HG03095 (cell line): ENCODE measurements at regions not wholly inside any gene's neighbourhood (a gene's known extent, or its start where the extent isn't known, plus 50 kb on each side); places are given as distances from the start of the nearest gene placed in this dataset.

ENCODE experiments used
- ATAC-seq: cut with Tn5 transposase; IDR thresholded peaks from one replicate; pipeline ENCODE4 v1.9.1; 2021; ENCODE audit warnings: moderate library complexity; ENCODE audit not compliant: unreplicated experiment

DNA sequence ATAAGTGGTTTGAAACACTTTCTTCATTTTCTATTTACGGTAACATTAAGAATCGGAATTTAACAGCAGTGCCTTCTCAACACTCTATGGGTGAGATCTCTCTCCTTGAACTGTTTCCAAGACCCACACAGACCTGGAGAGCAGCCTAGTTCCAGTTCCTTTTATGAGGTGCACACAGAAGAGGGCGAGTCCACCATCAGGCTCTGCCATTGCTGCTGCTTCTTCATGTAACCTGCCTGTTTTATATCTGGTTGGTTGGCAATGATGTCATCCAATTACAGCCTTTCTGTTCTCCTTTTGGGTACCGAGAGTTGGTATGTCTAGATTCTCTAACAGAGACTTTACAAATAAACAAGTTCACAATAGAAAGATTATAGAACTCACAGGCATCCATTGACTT lies 225.7 kb downstream of the UTP18 start:
- no peak for ATAC-seq

DNA sequence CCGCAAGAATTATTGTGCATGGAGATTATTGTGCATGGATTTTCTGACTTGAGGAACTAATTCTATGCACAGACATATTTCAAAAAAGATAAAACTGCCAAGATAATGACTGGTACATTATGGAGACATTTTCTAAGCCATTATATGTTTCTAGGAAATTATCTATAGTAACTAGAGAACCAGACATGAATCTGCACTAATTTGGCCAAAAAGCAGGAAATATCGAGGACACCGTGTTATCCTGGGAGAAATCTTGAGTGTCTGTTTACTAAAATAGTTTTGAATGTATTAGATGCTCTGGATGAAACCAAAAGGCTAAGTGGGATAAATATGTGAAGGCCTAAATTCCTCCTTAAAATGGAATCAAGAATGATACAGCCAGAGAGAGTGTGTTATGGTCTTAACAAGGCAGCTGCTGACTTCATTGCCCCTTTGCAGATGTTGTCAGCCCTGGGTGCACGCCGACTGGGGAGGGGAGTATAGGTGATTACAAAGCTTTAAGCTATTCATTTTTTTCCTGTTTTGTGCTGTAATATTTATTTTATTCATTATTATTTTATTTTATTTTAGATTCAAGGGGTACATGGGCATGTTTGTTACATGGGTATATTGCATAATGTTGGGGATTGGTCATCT lies 226.7 kb downstream of the UTP18 start:
- no peak for ATAC-seq

DNA sequence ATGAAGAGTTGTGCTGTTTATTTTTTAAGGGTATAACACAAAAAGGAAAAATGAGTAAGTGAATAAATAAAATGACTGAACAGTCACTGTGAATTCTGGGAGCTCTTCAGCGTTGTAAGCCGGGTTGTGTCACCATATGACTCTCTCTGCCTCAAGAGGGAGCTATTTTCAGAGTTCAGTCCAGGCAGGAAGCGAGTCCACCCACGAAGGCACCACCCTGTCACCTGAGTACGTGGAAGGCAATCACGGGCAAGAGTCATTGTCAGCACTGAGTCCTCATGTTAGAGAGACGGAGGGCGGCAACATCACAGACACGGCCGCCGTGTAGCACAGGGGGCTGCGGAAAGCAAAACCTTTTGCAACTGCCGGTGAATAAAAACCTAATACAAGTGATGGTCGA lies 227.6 kb downstream of the UTP18 start:
- no peak for ATAC-seq

DNA sequence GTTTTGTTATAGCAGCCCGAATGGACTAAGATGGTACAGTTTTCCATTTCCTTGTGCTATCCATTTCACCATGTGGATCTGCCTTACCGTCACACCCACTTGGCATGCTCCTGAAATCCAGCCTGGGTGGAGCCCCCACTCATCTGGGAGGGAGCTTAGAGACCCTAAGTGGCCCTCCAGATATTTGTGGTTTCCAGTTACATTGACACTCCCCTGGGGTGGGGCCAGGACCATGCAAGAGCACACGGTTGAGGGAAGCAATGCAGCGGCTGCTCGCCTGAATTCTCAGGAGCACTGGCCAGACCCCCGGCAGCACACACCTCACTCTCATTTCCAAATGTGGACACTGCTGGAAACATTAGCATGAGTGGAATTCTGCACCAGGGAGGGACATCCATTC lies 231.1 kb downstream of the UTP18 start:
- no peak for ATAC-seq

DNA sequence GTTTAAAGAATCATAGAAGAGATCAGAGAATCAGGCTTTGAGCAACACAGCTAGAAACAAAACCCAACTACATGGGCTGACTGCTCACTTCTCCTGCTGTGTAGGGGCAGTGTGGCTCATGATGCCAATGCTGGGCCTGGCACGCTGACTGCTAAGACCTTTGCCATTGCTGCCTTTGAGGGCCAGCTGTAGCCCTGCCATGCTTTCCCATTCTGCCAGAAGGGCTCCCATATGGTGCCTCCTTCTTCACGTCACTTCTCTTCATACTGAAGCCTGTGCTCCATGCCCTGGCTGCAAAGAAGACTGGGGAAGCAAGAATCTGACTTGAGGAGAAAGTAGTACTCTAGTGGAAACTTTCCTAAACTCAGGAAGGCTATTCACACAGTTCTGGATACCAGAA lies 232.9 kb downstream of the UTP18 start:
- ATAC-seq, result no peak

DNA sequence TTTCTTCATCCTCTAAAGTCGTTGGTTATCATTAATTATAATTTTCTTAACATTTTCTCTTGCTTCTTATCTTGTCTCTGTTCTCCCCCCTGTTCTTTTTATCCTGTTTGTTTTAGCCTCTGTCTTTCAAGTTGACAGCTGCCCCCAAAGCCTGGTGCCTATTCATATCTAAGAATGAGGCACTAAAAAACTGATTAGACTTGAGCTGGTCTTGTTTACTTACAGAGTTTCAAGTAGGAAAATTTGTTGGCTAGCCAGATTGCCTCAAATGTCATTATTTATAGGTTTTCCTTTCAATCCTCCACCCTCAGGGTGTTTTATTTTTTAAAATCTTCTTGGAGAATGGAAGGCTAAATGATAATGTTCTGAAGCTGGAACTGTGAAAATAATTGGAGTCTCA lies 236.0 kb downstream of the UTP18 start:
- no peak for ATAC-seq

DNA sequence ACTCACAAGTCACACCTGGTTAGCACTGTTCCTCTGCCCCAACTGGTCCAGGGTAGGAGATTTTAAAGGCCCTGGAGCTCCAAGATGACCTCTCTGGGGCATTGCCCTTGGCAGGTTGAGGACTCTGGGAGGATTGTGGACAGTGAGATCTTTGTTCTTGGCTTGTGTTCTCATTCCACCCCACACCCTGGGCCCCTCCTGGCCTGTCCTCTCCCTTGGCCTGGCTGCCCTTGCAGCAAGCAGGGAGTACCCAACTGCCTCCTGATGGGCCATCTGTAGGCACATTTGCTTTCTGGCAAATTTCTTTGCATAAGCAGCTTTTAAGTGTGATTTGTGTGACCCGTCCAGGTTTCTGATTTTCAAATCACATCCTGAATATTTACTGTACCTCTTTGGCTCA lies 239.6 kb downstream of the UTP18 start:
- no peak for ATAC-seq

DNA sequence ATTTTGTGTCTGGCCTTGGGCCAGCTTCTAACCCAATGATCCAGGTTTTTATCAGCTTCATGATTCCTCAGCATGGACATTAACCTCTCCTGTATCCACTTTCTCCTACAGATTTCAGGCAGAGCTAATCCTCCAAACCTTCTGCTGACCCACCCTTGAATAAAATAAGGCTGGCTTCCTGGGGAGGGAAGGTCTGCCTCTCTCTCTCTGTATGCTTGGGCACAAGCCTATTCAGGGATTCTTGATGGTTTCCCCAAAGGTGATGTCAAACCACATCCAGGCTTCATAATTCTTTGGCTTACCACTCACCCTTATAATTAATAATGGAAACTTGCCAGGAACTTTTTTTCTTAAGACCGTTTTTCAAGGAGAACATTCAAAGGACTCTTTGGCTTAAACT lies 240.1 kb downstream of the UTP18 start:
- no peak for ATAC-seq

DNA sequence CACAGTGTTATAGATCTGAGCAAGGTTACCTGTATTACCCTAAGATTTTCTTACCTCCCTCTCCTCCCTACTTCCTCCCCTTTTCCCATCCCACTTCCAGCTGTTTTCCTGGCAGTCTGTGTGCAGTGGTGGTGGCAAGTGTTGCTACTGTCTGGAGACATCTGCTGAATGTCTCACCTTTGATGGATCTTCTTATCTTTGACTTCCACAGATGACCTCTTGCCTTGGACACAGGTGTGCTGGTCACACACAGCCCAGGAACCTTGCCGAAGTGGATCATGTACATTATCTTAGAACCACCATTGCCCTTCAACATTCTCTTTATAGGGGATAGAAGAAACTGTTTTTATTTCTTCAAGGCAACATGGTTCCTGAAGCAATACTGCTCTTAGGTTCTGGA lies 245.1 kb downstream of the UTP18 start:
- no peak for ATAC-seq

DNA sequence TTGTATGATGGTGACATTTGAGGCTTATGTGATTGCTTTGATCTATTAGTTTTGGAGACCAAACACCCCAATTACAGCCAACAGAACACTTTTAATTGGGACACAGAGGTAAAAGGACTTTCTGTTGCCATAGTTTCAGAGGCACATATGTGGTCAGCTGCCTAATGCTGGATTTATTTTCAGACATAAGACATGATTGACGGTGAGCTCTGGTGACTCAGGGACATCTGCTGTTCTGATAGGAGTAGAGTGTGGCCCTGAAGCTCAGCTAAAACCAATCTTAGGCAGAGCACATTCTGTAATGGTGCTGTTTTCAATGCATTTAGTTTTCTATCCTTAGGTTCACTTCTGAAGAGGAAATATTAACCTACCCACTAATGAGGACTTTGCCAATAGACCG lies 247.1 kb downstream of the UTP18 start:
- no peak for ATAC-seq

DNA sequence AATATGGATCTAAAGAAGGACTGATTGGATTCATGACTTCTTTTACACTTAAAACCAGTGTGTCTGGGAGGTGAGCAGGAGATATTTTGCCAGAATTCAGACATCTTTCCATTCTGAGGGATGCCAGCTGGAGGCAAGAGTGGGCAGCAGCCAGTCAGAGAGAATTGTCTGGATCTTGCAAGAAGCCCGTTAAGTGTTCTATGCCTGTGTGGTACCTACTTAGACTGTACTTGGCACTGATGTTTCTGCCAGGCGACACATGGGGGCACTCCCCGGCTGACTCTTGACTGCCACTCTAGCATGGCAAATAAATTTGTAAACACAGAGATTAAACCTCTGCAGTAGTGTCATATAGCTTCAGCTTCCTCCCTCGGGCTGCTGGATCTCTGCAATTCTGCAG lies 247.7 kb downstream of the UTP18 start:
- no peak for ATAC-seq

DNA sequence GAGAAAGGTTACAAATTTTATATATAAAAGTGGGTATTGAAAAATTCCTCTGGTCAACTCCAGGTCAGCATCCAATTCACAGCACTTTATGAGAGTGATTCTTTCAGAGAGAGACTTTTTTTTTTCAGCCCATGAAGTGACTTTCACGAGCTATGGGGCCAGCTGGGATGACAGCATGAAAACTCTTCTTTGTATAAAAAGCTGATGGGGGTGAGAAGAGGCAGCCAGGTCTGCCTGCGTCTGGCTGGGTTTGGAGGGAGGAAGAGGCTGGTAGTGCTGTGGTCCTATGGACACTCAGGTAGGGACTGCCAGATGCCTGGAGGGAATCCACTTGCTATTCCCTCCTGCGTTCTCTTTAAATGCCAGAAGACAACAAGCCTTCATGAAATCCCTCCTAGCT lies 250.6 kb downstream of the UTP18 start:
- no peak for ATAC-seq

DNA sequence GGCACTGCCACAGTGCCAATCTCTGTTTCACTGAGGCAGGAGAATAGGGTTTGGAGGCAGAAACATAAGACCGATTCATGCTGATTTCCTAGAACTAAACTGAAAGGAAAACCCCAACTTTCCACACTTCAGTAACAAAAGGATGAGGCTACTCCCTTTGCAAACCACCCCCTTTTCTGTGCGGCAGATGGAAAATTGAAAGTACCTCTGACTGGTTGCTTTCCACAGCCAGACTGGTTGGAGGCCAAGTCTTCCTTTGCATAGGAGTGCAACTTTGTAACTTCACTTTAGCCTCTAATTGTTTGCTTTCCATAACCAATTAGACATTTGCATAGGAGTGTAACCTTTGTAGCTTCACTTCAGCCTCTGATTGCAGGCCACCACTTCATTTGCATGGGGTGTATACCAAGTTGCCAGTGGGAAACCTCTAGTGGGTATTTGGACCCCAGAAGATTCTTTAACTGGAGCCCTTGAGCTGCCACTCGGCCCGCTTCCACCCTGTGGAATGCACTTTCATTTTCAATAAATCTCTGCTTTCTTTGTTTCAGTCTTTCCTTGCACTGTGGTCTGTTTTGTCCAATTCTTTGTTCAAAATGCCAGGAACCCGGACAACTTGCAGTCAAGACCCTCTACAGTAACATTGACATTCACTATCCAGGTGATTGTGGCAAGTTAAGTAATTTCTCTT lies 252.0 kb downstream of the UTP18 start:
- ATAC-seq, result no peak

DNA sequence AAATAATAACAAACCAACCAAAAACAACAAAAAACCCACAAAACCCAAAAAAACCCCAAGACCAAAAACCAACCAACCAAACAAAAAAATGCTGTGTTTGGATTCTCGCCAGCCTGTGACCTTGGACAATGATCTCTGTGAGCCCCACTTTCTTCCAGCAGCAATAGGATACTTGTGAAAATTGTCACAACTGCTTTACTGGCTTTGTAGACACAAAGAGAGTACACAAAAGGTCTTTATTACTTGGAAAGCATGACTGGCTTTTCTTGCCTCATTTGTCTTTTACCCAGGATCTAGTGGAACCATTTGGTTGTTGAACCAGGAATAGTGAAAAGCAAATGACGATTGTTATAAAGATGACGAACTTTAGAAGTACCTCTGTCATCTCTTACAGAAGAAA lies 256.6 kb downstream of the UTP18 start:
- ATAC-seq, result no peak

DNA sequence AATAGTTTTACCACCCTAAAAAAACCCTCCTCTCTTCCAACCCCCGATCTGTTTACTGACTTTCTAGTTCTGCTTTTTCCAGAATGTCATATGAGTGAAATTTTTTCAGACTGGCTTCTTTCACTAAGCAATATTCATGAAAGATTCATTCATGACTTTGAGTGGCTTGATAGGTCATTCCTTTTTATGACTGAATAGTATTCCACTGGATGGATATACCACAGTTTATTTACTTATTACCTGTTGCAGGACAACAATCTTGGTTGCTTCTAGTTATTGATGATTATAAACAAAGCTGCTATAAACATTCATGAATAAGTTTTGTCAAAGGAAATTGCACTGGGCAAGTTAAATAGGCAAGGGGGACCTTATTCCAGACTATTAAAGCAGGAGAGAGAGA lies 264.2 kb downstream of the UTP18 start:
- ATAC-seq, result no peak

DNA sequence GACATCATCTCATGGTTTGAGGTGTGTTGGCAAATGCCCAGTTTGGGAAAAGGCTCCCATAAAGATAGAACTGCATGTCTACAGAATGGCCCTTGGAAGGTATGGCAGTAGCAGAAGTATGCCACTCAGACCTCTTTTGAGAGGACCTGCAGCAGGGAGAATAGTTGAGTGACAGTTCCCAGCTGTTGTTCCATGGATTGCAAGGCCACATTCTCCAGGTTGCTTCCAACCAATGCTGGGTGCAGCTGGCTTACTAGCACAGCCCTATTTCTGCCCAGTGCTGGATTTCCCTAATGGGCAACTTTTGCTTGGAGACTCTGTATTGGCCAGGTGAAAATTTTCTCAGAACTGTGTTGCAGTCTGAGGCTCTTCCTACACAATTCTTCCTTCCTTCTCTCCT lies 266.2 kb downstream of the UTP18 start:
- no peak for ATAC-seq

DNA sequence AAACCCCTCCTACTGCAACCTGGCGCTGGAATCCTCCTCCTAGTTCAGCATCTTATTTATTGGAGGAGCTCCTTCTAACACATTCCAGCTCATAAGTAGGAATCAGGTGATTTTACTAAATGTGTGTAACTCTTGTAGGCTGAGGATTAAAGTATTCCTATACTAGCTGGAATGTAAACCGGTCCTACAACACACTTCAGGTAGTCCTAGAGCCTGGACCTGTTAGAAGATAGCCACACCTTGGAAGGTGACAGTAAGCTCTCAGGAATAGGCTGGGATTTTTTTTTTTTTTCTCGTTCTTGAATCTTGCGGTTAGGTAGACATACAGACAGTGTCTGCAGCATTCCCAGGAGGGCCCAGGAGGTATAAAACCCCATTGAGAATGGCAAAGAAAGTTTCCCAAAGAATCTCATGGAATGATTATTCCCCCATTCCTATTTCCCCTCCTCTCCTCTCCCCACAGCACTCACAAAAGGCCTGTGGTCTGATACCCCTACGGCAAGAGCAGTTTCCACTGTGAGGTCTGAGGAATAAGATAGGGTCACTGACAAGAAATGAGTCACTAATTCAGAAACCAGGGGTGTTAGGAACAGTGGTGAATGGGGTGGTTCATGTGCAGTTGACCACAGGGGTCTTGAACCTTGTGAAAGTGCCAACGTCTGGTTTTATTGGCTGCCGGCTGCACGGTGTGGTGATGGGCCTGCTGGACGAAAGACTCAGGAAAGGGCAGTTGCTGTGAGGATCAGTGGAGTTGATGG lies 267.1 kb downstream of the UTP18 start:
- no peak for ATAC-seq

DNA sequence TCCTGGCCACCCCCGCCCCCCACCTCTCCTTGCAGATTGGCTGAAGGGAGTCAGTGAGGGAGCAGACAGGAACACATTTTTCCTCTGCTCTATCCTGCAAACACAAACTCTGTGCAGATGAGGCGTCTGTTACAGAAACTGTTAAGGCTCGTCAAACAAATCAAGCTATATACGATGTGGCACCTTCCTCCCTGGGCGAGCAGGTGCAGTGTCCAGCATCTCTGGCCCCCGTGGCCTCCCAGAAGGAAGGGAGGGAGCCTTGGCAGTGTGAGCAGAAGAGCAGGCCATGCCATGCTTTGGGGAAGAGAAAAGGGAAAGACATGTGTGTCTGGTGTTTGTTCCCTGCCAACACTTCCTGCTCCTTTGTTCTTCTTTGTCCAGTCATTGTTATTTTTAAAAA lies 267.8 kb downstream of the UTP18 start:
- no peak for ATAC-seq

DNA sequence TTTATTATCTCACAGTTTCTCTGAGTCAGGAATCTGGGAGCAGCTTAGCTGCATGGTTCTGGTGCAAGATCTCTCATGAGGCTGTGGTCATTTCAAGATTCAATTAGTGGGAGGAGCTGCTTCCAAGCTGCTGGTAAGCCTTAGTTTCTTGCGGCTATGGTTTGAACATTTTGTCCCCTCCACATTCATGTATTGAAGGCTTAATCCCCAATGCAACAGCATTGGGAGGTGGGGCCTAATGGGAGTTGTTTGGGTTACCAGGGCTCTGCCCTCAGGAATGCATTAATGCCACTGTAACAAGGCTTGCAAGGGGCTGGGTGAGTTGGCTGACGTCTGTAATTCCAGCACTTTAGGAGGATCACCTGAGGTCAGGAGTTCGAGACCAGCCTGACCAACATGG lies 272.9 kb downstream of the UTP18 start:
- no peak for ATAC-seq

DNA sequence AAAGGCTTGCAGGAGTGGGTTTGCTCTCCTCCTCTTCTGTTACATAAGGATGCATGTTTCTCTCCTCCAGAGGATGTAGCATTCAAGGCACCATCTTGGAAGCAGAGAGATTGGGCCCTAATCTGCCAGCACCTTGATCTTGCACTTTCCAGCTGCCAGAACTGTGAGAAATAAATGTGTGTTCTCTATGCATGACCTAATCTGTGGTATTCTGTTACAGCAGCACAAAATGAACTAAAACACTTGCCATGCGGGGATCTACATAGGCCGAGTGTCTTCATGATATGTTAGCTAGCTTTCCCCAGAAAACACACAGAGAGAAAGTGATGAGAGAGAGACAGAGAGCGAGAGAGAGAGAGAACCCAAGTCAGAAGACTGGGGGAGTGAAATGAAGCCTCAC lies 273.5 kb downstream of the UTP18 start:
- ATAC-seq, result no peak

DNA sequence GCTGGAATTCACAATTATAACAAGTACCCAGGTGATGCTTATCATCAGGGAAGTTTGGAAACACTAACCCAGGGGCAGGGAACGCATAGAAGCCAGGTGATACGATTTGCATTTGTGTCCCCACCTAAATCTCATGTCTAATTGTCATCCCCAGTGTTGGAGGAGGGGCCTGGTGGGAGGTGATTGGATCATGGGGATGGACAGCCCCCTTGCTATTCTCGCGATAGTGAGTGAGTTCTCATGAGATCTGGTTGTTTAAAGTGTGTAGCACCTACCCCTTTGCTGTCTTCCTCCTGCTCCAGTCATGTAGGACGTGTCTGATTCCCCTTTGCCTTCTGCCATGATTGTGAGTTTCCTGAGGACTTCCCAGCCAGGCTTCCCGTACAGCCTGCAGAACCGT lies 276.3 kb downstream of the UTP18 start:
- ATAC-seq, result no peak

DNA sequence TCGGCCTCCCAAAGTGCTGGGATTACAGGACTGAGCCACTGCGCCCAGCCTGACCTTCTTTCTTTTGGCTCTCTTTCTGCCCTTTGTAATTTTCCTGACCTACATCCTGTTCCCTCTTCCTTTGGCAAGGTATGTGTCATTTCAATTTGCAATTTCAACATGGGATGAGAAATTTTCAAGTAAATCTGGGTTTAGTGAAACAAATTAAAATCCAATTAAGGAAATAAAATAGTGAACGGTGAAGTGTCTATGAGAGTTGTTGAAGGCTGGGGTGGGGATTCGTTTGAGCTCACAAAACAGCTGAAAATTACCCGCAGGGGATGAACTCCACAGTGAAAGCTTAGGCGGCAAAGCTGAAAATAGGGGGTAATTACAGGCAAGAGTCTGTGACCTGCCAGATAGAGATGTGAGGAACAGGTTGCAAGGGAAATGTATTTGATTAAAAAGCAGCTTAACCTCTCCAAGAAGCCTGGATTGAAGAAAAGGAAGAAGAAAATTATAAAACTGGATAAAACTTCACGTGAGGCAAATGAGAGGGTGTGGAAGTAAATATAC lies 277.7 kb downstream of the UTP18 start:
- no peak for ATAC-seq
